ENCODE measurements at regions not wholly inside any gene's neighbourhood (a gene's known extent, or its start where the extent isn't known, plus 50 kb on each side); places are given as distances from the start of the nearest gene placed in this dataset.
A peak's percentile ranks its signal among the peaks of the same experiment; 100 is the strongest.

DNA sequence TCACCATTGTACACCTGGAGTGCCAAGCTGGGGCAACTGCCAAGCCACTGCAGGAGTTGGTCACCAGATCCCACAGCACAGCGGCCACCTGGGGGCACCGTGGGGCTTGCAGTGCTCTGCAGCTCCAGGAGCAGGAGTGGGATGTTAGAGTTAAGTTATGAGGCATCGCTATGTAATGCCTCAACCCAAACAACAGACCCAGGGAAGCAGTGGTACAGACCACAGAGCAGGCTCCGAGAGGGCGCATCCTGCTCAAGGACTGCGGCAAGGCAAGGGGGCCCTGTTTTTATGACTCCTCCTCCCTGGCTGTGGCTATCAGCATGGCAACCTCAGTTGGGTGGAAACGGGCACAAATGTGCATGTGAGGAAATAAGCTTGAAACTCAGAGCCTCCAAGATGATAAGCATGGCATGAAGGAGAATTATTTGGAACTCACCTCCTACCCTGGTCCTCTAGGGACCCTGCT is 63.1 kb downstream of the ARL6IP4 start:
- Histone ChIP-seq H3K27me3 (ENCODE audit: insufficient read depth, low read depth, low read length) (no peaks in the 10 kb centered on the region), H3K9me3 (ENCODE audit: low read length) (no peaks in the 10 kb centered on the region), H3K79me2 (replicated peaks; ENCODE audit: insufficient read depth, low read length) (no peaks in the 10 kb centered on the region), H2AFZ (ENCODE audit: low read depth, low read length) (no peak overlapping the region), H3F3A (ENCODE audit: insufficient read depth, low read length, poor library complexity, severe bottlenecking) (no peaks in the 10 kb centered on the region), H3K27ac (ENCODE audit: low read length) (no peak overlapping the region), H3K4me3 (ENCODE audit: low read length) (no peak overlapping the region), H3K9ac (ENCODE audit: low read length) (no peak overlapping the region), H3K36me3 (ENCODE audit: insufficient read depth, low read length) (no peaks in the 10 kb centered on the region), H3K4me2 (ENCODE audit: low read length) (no peak overlapping the region), H3K9me2 (ENCODE audit: insufficient read depth, low read length) (no peaks in the 10 kb centered on the region), H4K20me1 (ENCODE audit: insufficient read depth) (no peaks in the 10 kb centered on the region)
- TF ChIP-seq, protein P1, sequence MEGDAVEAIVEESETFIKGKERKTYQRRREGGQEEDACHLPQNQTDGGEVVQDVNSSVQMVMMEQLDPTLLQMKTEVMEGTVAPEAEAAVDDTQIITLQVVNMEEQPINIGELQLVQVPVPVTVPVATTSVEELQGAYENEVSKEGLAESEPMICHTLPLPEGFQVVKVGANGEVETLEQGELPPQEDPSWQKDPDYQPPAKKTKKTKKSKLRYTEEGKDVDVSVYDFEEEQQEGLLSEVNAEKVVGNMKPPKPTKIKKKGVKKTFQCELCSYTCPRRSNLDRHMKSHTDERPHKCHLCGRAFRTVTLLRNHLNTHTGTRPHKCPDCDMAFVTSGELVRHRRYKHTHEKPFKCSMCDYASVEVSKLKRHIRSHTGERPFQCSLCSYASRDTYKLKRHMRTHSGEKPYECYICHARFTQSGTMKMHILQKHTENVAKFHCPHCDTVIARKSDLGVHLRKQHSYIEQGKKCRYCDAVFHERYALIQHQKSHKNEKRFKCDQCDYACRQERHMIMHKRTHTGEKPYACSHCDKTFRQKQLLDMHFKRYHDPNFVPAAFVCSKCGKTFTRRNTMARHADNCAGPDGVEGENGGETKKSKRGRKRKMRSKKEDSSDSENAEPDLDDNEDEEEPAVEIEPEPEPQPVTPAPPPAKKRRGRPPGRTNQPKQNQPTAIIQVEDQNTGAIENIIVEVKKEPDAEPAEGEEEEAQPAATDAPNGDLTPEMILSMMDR (IDR thresholded peaks at IDR 0.05; ENCODE audit: poor library complexity, severe bottlenecking), result peak; percentile 55
- TF ChIP-seq EZH2 (IDR thresholded peaks at IDR 0.05; ENCODE audit: borderline replicate concordance, insufficient read depth, low read length, poor library complexity, severe bottlenecking), result no peak
- no peak for TF ChIP-seq TAF1 (IDR thresholded peaks at IDR 0.05; ENCODE audit: low read depth)
- no peak for TF ChIP-seq POLR2AphosphoS5 (IDR thresholded peaks at IDR 0.05)
- TF ChIP-seq MXI1 (conservative IDR thresholded peaks at IDR 0.05; ENCODE audit: poor library complexity, severe bottlenecking), result no peak
- peak; percentile 62 for TF ChIP-seq RAD21 (conservative IDR thresholded peaks at IDR 0.05)
- TF ChIP-seq REST (IDR thresholded peaks at IDR 0.05; ENCODE audit: borderline replicate concordance), result no peak
- peak; percentile 63 for TF ChIP-seq SMC3 (conservative IDR thresholded peaks at IDR 0.05; ENCODE audit: poor library complexity)
- TF ChIP-seq EP300 (conservative IDR thresholded peaks at IDR 0.05; ENCODE audit: poor library complexity, severe bottlenecking), result no peak

DNA sequence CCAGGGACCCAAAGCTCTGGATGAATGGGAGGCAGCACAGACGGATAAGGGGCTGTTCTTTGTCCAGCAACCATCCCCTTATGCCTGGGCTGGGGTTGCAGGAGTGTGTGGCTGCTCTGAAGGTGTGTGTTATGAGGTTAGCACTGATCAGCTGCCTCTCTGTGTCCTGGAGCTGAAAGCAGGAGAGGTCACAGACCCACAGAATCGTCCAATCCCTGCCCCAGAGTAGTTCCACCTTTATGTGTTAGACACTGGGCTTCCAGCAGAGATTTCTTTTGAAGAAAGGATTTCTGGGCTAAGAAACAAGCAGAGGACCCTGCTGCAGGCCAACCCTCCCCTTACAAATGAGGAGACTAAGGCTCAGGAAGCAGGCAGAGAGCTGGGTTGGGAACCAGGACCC is 62.4 kb downstream of the ARL6IP4 start:
- H4K20me1 ChIP-seq (ENCODE audit: insufficient read depth), result no peaks in the 10 kb centered on the region
- H3K36me3 ChIP-seq (ENCODE audit: insufficient read depth, low read length), result no peaks in the 10 kb centered on the region
- H3K27ac ChIP-seq (ENCODE audit: low read length), result no peak overlapping the region
- no peaks in the 10 kb centered on the region for H3K79me2 ChIP-seq (replicated peaks; ENCODE audit: insufficient read depth, low read length)
- no peak overlapping the region for H3K4me3 ChIP-seq (ENCODE audit: low read length)
- no peaks in the 10 kb centered on the region for H3K9me2 ChIP-seq (ENCODE audit: insufficient read depth, low read length)
- no peaks in the 10 kb centered on the region for H3F3A ChIP-seq (ENCODE audit: insufficient read depth, low read length, poor library complexity, severe bottlenecking)
- no peak overlapping the region for H2AFZ ChIP-seq (ENCODE audit: low read depth, low read length)
- no peak overlapping the region for H3K9ac ChIP-seq (ENCODE audit: low read length)
- H3K9me3 ChIP-seq (ENCODE audit: low read length), result no peaks in the 10 kb centered on the region
- H3K4me2 ChIP-seq (ENCODE audit: low read length), result no peak overlapping the region
- TF ChIP-seq EZH2 (IDR thresholded peaks at IDR 0.05; ENCODE audit: borderline replicate concordance, insufficient read depth, low read length, poor library complexity, severe bottlenecking) (no peak), SMC3 (conservative IDR thresholded peaks at IDR 0.05; ENCODE audit: poor library complexity) (no peak), MXI1 (conservative IDR thresholded peaks at IDR 0.05; ENCODE audit: poor library complexity, severe bottlenecking) (no peak), TAF1 (IDR thresholded peaks at IDR 0.05; ENCODE audit: low read depth) (no peak), EP300 (conservative IDR thresholded peaks at IDR 0.05; ENCODE audit: poor library complexity, severe bottlenecking) (no peak), REST (IDR thresholded peaks at IDR 0.05; ENCODE audit: borderline replicate concordance) (no peak), POLR2AphosphoS5 (IDR thresholded peaks at IDR 0.05) (no peak), RAD21 (conservative IDR thresholded peaks at IDR 0.05) (no peak)
- TF ChIP-seq, protein P1 (IDR thresholded peaks at IDR 0.05; ENCODE audit: poor library complexity, severe bottlenecking), result no peak
- no peaks in the 10 kb centered on the region for H3K27me3 ChIP-seq (ENCODE audit: insufficient read depth, low read depth, low read length)
